Spleen (tissue), 7 donors: ENCODE measurements at regions not wholly inside any gene's neighbourhood (a gene's known extent, or its start where the extent isn't known, plus 50 kb on each side); places are given as distances from the start of the nearest gene placed in this dataset.

ENCODE experiments used
- POLR2AphosphoS5 ChIP-seq, 3 donors: sonication (generic); formaldehyde crosslinking; IDR thresholded peaks; one replicate each; pipeline ENCODE4 v1.5.1; 2017; ENCODE audit warnings: antibody characterized with exemption in 3 of 3
- TF ChIP-seq, protein P1 (sequence below), 11 experiments: fragments of 200-600 bp in 7 of 11; fragments of 450-650 bp in 4 of 11; sonication (generic) in 4 of 11; IDR thresholded peaks in 8 of 11; conservative IDR thresholded peaks in 3 of 11; 1 replicate in 7 of 11; 2 replicates in 4 of 11; pipeline versions ENCODE4 v1.4.0 to v1.8.0; 2016 to 2021; ENCODE audit warnings: antibody characterized with exemption in 11 of 11, inconsistent platforms in 4 of 11, mild to moderate bottlenecking in 1 of 11
- donor health status: DM: no; HTN: no; CAD: no; lungs with moderate emphysema.
- donor health status: DM: no; HTN: no; CAD: no.
- donor health status: DM: no; HTN: no; CAD: no.

GRCh38 chr7:17497136-17497535 lies 198.7 kb downstream of the AHR start:
- no peak for TF ChIP-seq POLR2AphosphoS5 (IDR thresholded peaks at IDR 0.05)
- TF ChIP-seq, protein P1, sequence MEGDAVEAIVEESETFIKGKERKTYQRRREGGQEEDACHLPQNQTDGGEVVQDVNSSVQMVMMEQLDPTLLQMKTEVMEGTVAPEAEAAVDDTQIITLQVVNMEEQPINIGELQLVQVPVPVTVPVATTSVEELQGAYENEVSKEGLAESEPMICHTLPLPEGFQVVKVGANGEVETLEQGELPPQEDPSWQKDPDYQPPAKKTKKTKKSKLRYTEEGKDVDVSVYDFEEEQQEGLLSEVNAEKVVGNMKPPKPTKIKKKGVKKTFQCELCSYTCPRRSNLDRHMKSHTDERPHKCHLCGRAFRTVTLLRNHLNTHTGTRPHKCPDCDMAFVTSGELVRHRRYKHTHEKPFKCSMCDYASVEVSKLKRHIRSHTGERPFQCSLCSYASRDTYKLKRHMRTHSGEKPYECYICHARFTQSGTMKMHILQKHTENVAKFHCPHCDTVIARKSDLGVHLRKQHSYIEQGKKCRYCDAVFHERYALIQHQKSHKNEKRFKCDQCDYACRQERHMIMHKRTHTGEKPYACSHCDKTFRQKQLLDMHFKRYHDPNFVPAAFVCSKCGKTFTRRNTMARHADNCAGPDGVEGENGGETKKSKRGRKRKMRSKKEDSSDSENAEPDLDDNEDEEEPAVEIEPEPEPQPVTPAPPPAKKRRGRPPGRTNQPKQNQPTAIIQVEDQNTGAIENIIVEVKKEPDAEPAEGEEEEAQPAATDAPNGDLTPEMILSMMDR (IDR thresholded peaks at IDR 0.05 in 8 of 11, conservative IDR thresholded peaks at IDR 0.05 in 3 of 11) = no peak
